ENCODE measurements at regions not wholly inside any gene's neighbourhood (a gene's known extent, or its start where the extent isn't known, plus 50 kb on each side); places are given as distances from the start of the nearest gene placed in this dataset.

- Mint-ChIP-seq H3K4me1 (no peaks in the 10 kb centered on the region), H3K27ac (no peak overlapping the region), H3K27me3 (no peaks in the 10 kb centered on the region), H3K9me3 (ENCODE audit: insufficient read depth) (no peaks in the 10 kb centered on the region), H3K4me3 (no peak overlapping the region)
- Histone ChIP-seq H3K9me3 (ENCODE audit: control extremely low read depth in 1 of 3, control insufficient read depth in 2 of 3, insufficient read depth in 1 of 3, low read length in 2 of 3) (no peaks in the 10 kb centered on the region), H2AFZ (ENCODE audit: insufficient read depth, low read depth, low read length, poor library complexity, severe bottlenecking) (no peak overlapping the region), H3K36me3 (replicated peaks in 1 of 2; ENCODE audit: control extremely low read depth in 1 of 2, control insufficient read depth in 1 of 2, extremely low read depth in 1 of 2, insufficient read depth in 2 of 2, low read length in 1 of 2) (no peaks in the 10 kb centered on the region), H3K9ac (ENCODE audit: low read length) (no peak overlapping the region), H4K20me1 (ENCODE audit: control insufficient read depth, insufficient read depth, low read length, poor library complexity, severe bottlenecking) (no peaks in the 10 kb centered on the region), H3K79me2 (ENCODE audit: control insufficient read depth, insufficient read depth, low read length) (no peaks in the 10 kb centered on the region), H3K4me3 (ENCODE audit: control extremely low read depth in 1 of 5, extremely low read depth in 1 of 5, insufficient read depth in 1 of 5, low read depth in 2 of 5, low read length in 4 of 5) (no peak overlapping the region), H3K27ac (ENCODE audit: low read length in 2 of 2) (no peak overlapping the region), H3K4me2 (replicated peaks; ENCODE audit: low read depth, low read length, poor library complexity, severe bottlenecking) (no peak overlapping the region), H3K27me3 (replicated peaks in 1 of 4; ENCODE audit: control extremely low read depth in 1 of 4, control insufficient read depth in 3 of 4, insufficient read depth in 4 of 4, low read length in 3 of 4) (no peaks in the 10 kb centered on the region), H3K4me1 (ENCODE audit: control insufficient read depth in 2 of 2, insufficient read depth in 2 of 2, low read length in 2 of 2) (no peaks in the 10 kb centered on the region)
- WGBS (ENCODE audit: insufficient coverage) = no CpG with 5 or more reads among the region's 4 CpGs
- CTCF ChIA-PET = no interaction called here
- DNase-seq = no peak
- no peak for ATAC-seq (ENCODE audit: low read depth)
- POLR2A ChIA-PET = no interaction called here
- intact Hi-C loops (cut with micrococcal nuclease) = no loop called here
- TF ChIP-seq EZH2 (IDR thresholded peaks at IDR 0.05; ENCODE audit: borderline replicate concordance, insufficient read depth, low read depth, low read length, poor library complexity, severe bottlenecking) (no peak), CTCF (IDR thresholded peaks at IDR 0.05) (no peak)
Measured at GRCh38 chr11:22454461-22455090, 116.4 kb downstream of the SLC17A6 start.

- intact Hi-C loops (cut with micrococcal nuclease) = no loop called here
- Mint-ChIP-seq H3K4me1 (no peaks in the 10 kb centered on the region), H3K4me3 (no peak overlapping the region), H3K27ac (no peak overlapping the region), H3K27me3 (no peaks in the 10 kb centered on the region), H3K9me3 (ENCODE audit: insufficient read depth) (no peaks in the 10 kb centered on the region)
- no peaks in the 10 kb centered on the region for H3K4me1 ChIP-seq (ENCODE audit: control insufficient read depth in 2 of 2, insufficient read depth in 2 of 2, low read length in 2 of 2)
- H3K9me3 ChIP-seq (ENCODE audit: control extremely low read depth in 1 of 3, control insufficient read depth in 2 of 3, insufficient read depth in 1 of 3, low read length in 2 of 3) = no peaks in the 10 kb centered on the region
- TF ChIP-seq EZH2 (IDR thresholded peaks at IDR 0.05; ENCODE audit: borderline replicate concordance, insufficient read depth, low read depth, low read length, poor library complexity, severe bottlenecking) (no peak), CTCF (IDR thresholded peaks at IDR 0.05) (no peak)
- H3K36me3 ChIP-seq (replicated peaks in 1 of 2; ENCODE audit: control extremely low read depth in 1 of 2, control insufficient read depth in 1 of 2, extremely low read depth in 1 of 2, insufficient read depth in 2 of 2, low read length in 1 of 2) = no peaks in the 10 kb centered on the region
- H3K27me3 ChIP-seq (replicated peaks in 1 of 4; ENCODE audit: control extremely low read depth in 1 of 4, control insufficient read depth in 3 of 4, insufficient read depth in 4 of 4, low read length in 3 of 4) = no peaks in the 10 kb centered on the region
- H3K79me2 ChIP-seq (ENCODE audit: control insufficient read depth, insufficient read depth, low read length) = no peaks in the 10 kb centered on the region
- ATAC-seq (ENCODE audit: low read depth) (no peak), DNase-seq (no peak)
- H3K4me3 ChIP-seq (ENCODE audit: control extremely low read depth in 1 of 5, extremely low read depth in 1 of 5, insufficient read depth in 1 of 5, low read depth in 2 of 5, low read length in 4 of 5) = no peak overlapping the region
- ChIA-PET POLR2A (no interaction called here), CTCF (no interaction called here)
- no peaks in the 10 kb centered on the region for H4K20me1 ChIP-seq (ENCODE audit: control insufficient read depth, insufficient read depth, low read length, poor library complexity, severe bottlenecking)
- no peak overlapping the region for H3K9ac ChIP-seq (ENCODE audit: low read length)
- no peak overlapping the region for H3K4me2 ChIP-seq (replicated peaks; ENCODE audit: low read depth, low read length, poor library complexity, severe bottlenecking)
- H2AFZ ChIP-seq (ENCODE audit: insufficient read depth, low read depth, low read length, poor library complexity, severe bottlenecking) = no peak overlapping the region
- no peak overlapping the region for H3K27ac ChIP-seq (ENCODE audit: low read length in 2 of 2)
Measured at GRCh38 chr11:22449441-22449840, 111.3 kb downstream of the SLC17A6 start.

Data from B cell (primary cell).